GM23248 (cell line): ENCODE measurements at regions not wholly inside any gene's neighbourhood (a gene's known extent, or its start where the extent isn't known, plus 50 kb on each side); places are given as distances from the start of the nearest gene placed in this dataset.

Source experiments
- DNase-seq: peaks from one replicate; pipeline ENCODE4 v3.0.0-alpha.2; 2015
- H2AFZ ChIP-seq: fragments of 200-600 bp; sonication (generic); 2 replicates; pipeline ENCODE4 v1.6.1; 2016; ENCODE audit warnings: antibody characterized with exemption
- H3F3A ChIP-seq: fragments of 200-600 bp; sonication (generic); 2 replicates; pipeline ENCODE4 v1.6.1; 2016; ENCODE audit warnings: mild to moderate bottlenecking, antibody characterized with exemption, mixed run types; ENCODE audit not compliant: insufficient read depth
- H3K27ac ChIP-seq: fragments of 200-600 bp; sonication (generic); 2 replicates; pipeline ENCODE4 v1.5.1; 2016; ENCODE audit warnings: mild to moderate bottlenecking
- H3K27me3 ChIP-seq: fragments of 200-600 bp; sonication (generic); replicated peaks from 2 replicates; pipeline ENCODE4 v1.6.1; 2016; ENCODE audit warnings: mild to moderate bottlenecking; ENCODE audit not compliant: insufficient read depth
- H3K36me3 ChIP-seq: fragments of 200-600 bp; sonication (generic); 2 replicates; pipeline ENCODE4 v1.6.1; 2016; ENCODE audit warnings: low read depth, mild to moderate bottlenecking
- H3K4me1 ChIP-seq: fragments of 200-600 bp; sonication (generic); 2 replicates; pipeline ENCODE4 v1.6.1; 2016; ENCODE audit warnings: mild to moderate bottlenecking; ENCODE audit not compliant: insufficient read depth
- H3K4me2 ChIP-seq: fragments of 200-600 bp; sonication (generic); one replicate; pipeline ENCODE4 v1.6.1; 2016; ENCODE audit warnings: mild to moderate bottlenecking; ENCODE audit not compliant: unreplicated experiment
- H3K4me3 ChIP-seq: fragments of 200-600 bp; sonication (generic); 2 replicates; pipeline ENCODE4 v1.5.1; 2016; ENCODE audit warnings: mild to moderate bottlenecking
- H3K79me2 ChIP-seq: fragments of 200-600 bp; sonication (generic); 2 replicates; pipeline ENCODE4 v1.6.1; 2016; ENCODE audit warnings: mild to moderate bottlenecking; ENCODE audit not compliant: insufficient read depth
- H3K9ac ChIP-seq: fragments of 200-600 bp; sonication (generic); 2 replicates; pipeline ENCODE4 v1.6.1; 2016; ENCODE audit warnings: mild to moderate bottlenecking
- H3K9me2 ChIP-seq: fragments of 200-600 bp; sonication (generic); 2 replicates; pipeline ENCODE4 v1.6.1; 2016; ENCODE audit warnings: mixed run types, mild to moderate bottlenecking, moderate library complexity; ENCODE audit not compliant: insufficient read depth
- H3K9me3 ChIP-seq: fragments of 200-600 bp; sonication (generic); one replicate; pipeline ENCODE4 v1.6.1; 2017; ENCODE audit warnings: low read depth
- H4K20me1 ChIP-seq: fragments of 200-600 bp; sonication (generic); 2 replicates; pipeline ENCODE4 v1.6.0; 2016; ENCODE audit not compliant: insufficient read depth
- EZH2 ChIP-seq: fragments of 200-600 bp; sonication (generic); IDR thresholded peaks from 2 replicates; pipeline ENCODE4 v1.6.1; 2018; ENCODE audit warnings: antibody characterized with exemption, mild to moderate bottlenecking; ENCODE audit not compliant: insufficient read depth, poor library complexity, severe bottlenecking
- EZH2phosphoT487 ChIP-seq: fragments of 200-600 bp; sonication (generic); IDR thresholded peaks from 2 replicates; pipeline ENCODE4 v1.6.1; 2018; ENCODE audit warnings: antibody characterized with exemption, moderate library complexity, mild to moderate bottlenecking, low read depth; ENCODE audit not compliant: insufficient read depth
- WGBS, 2 experiments: methylation state at CpG; one replicate each; pipeline ENCODE4 v1.1.6; 2015 to 2017; ENCODE audit warnings: low lambda C conversion rate in 2 of 2, low coverage in 1 of 2; ENCODE audit errors: missing lambda C conversion rate in 2 of 2; 5-methylcytosine and 5-hydroxymethylcytosine counted together
- in situ Hi-C: fragments of 300-500 bp; cut with MboI; formaldehyde crosslinking; loops from 2 replicates; pipeline ENCODE4 v1.15.0; 2020

DNA sequence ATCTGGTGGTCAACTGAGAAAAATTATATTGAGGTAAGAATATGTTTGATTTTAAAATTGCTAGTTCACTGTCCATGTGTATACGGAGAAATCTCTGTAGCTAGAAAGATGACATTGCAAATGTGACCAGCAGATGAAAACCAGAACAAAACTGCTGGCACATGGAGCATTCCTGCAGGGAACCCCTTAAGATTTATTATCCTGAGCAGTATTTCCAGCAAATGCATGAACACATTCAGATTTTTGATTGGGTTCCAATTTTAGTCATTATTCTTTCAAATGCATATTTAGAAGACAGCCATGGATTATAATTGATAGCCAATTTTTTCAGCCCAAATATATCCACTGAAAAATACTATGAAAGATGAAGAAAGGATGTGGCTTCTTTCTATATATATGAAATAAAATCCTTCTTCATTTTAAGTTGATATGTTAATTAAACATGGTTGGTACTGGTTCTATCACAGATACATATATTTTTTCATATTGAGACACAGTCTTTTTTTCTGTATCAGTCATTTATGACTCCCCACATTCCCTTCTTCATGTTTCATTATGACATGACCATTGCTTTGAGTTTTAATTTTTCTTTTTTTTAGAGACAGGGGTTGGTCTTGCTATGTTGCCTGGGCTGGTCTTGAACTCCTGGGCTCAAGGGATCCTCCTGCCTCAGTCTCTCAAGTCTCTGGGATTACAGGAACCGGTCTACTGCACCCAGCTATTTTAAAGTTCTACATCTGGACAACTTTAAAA, 376.5 kb downstream of the KLF12 start:
- H3F3A ChIP-seq, result no peaks in the 10 kb centered on the region
- no peak overlapping the region for H3K4me2 ChIP-seq
- H4K20me1 ChIP-seq, result no peaks in the 10 kb centered on the region
- no peak overlapping the region for H3K9ac ChIP-seq
- in situ Hi-C loops, result no loop called here
- no peaks in the 10 kb centered on the region for H3K4me1 ChIP-seq
- H3K27ac ChIP-seq, result no peak overlapping the region
- DNase-seq, result peak; percentile 2
- TF ChIP-seq EZH2, result no peak
- H3K79me2 ChIP-seq, result no peaks in the 10 kb centered on the region
- no peak overlapping the region for H3K4me3 ChIP-seq
- WGBS, 2 experiments, result 60 to 63% methylated on average over 2 of the region's 2 CpGs
- H2AFZ ChIP-seq, result no peak overlapping the region
- no peaks in the 10 kb centered on the region for H3K36me3 ChIP-seq
- no peaks in the 10 kb centered on the region for H3K9me2 ChIP-seq
- H3K27me3 ChIP-seq, result no peaks in the 10 kb centered on the region
- H3K9me3 ChIP-seq, result no peaks in the 10 kb centered on the region

DNA sequence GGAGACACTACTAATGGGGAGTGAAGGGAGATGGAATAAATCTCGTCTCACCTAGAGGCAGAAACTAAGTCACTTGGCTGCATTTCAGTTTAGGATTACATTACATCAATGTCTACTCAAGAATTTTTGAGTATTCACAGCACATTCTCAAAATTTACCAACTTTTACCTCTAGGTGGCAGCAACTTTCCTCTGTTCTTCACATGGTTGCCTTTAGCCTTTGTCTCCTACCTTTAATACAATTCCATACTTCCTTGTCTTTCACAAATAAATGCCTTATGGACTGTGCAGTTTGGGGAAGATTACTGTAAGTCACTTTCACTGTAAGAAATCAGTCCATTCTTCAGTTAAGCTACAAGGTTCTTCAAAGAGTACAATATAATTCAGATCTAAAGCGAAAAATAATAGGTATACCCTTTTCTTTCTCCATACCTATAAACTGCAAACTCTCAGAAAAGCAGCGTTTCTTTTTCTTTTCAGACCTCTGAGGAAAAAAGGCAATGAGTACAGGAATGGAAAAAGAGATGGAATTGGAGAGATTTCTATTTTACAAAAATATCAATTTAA, 379.4 kb downstream of the KLF12 start:
- H3K36me3 ChIP-seq, result no peaks in the 10 kb centered on the region
- in situ Hi-C loops, result no loop called here
- WGBS, 2 experiments, result 52 to 56% methylated on average over 3 of the region's 3 CpGs

GRCh38 chr13:73754241-73754640, 380.0 kb downstream of the KLF12 start:
- Histone ChIP-seq H3K9me3 (no peaks in the 10 kb centered on the region), H3K79me2 (no peaks in the 10 kb centered on the region), H3K4me1 (no peaks in the 10 kb centered on the region), H3K4me2 (no peak overlapping the region), H2AFZ (no peak overlapping the region), H3K9ac (no peak overlapping the region), H3K27ac (no peak overlapping the region), H3K36me3 (no peaks in the 10 kb centered on the region), H3K4me3 (no peak overlapping the region), H3K9me2 (no peaks in the 10 kb centered on the region), H4K20me1 (no peaks in the 10 kb centered on the region), H3K27me3 (no peaks in the 10 kb centered on the region), H3F3A (no peaks in the 10 kb centered on the region)
- in situ Hi-C loops, result no loop called here
- WGBS, 2 experiments, result 68 to 71% methylated on average over 4 of the region's 4 CpGs
- no peak for DNase-seq
- TF ChIP-seq EZH2phosphoT487 (no peak), EZH2 (no peak)

More for the DNA sequence above, 379.4 kb downstream of the KLF12 start:
- Histone ChIP-seq H3K4me3 (no peak overlapping the region), H3K27me3 (no peaks in the 10 kb centered on the region), H4K20me1 (no peaks in the 10 kb centered on the region), H3K27ac (no peak overlapping the region), H3K4me1 (no peaks in the 10 kb centered on the region), H2AFZ (no peak overlapping the region), H3K9me2 (no peaks in the 10 kb centered on the region), H3K4me2 (no peak overlapping the region), H3K9ac (no peak overlapping the region), H3K9me3 (no peaks in the 10 kb centered on the region), H3K79me2 (no peaks in the 10 kb centered on the region), H3F3A (no peaks in the 10 kb centered on the region)
- DNase-seq, result peak; percentile 67
- TF ChIP-seq EZH2phosphoT487, result no peak
- TF ChIP-seq EZH2, result no peak

DNA sequence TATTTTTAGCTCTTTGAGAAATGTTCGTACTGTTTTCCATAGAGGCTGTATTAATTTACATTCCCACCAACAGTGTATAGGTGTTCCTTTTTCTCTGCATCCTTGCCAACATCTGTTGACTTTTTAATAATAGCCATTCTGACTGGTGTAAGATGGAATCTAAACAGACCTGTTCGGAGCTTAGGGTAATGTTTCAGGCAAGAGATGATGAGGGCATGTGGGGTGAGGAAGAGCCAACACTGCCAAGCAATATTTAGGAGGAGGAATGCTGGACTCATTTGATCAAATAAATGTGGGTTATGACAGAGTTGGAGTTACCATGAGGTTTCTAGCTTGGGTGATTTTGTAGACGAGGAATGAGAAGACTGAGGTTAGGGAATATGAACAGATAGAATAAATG, 382.9 kb downstream of the KLF12 start:
- Histone ChIP-seq H3K79me2 (no peaks in the 10 kb centered on the region), H2AFZ (no peak overlapping the region), H3K9ac (no peak overlapping the region), H3F3A (no peaks in the 10 kb centered on the region), H3K27ac (no peak overlapping the region), H4K20me1 (no peaks in the 10 kb centered on the region), H3K4me2 (no peak overlapping the region), H3K36me3 (no peaks in the 10 kb centered on the region), H3K4me1 (no peaks in the 10 kb centered on the region), H3K9me2 (no peaks in the 10 kb centered on the region), H3K9me3 (no peaks in the 10 kb centered on the region), H3K4me3 (no peak overlapping the region), H3K27me3 (no peaks in the 10 kb centered on the region)
- in situ Hi-C loops, result no loop called here
- no peak for DNase-seq
- WGBS, 2 experiments, result 89 to 91% methylated on average over 3 of the region's 3 CpGs
- TF ChIP-seq EZH2, result no peak
- no peak for TF ChIP-seq EZH2phosphoT487
